ENCODE measurements at regions not wholly inside any gene's neighbourhood (a gene's known extent, or its start where the extent isn't known, plus 50 kb on each side); places are given as distances from the start of the nearest gene placed in this dataset.
A peak's percentile ranks its signal among the peaks of the same experiment; 100 is the strongest.
"Not testable (repeated sequence)": the region's sequence is repeated elsewhere in the genome, so short reads cannot be mapped to it uniquely, and the experiment has no call there.

GRCh38 chr6:74946961-74947360, 258.9 kb downstream of the COL12A1 start:
- no peak for DNase-seq

- DNase-seq: no peak
Measured at GRCh38 chr6:74942130-74942529, 263.7 kb downstream of the COL12A1 start.

GRCh38 chr6:74941424-74941823, 264.4 kb downstream of the COL12A1 start:
- no peak for DNase-seq

GRCh38 chr6:74939721-74940620, 265.9 kb downstream of the COL12A1 start:
- no peak for DNase-seq

- no peak for DNase-seq
Measured at GRCh38 chr6:74939151-74939708, 266.6 kb downstream of the COL12A1 start.

- DNase-seq: no peak
Measured at GRCh38 chr6:74937936-74938335, 267.9 kb downstream of the COL12A1 start.

GRCh38 chr6:74936886-74937285, 269.0 kb downstream of the COL12A1 start:
- DNase-seq: no peak

GRCh38 chr6:74932232-74932888, 273.5 kb downstream of the COL12A1 start:
- DNase-seq: no peak

- no peak for DNase-seq
Measured at GRCh38 chr6:74931558-74931957, 274.3 kb downstream of the COL12A1 start.

- DNase-seq: no peak
Measured at GRCh38 chr6:74928203-74928602, 277.6 kb downstream of the COL12A1 start.

- DNase-seq: no peak
Measured at GRCh38 chr6:74927299-74927698, 278.6 kb downstream of the COL12A1 start.

GRCh38 chr6:74925683-74926082, 280.2 kb downstream of the COL12A1 start:
- DNase-seq: peak; percentile 86

GRCh38 chr6:74914888-74915287, 291.0 kb downstream of the COL12A1 start:
- DNase-seq: no peak

- DNase-seq: no peak
Measured at GRCh38 chr6:74912234-74912633, 293.6 kb downstream of the COL12A1 start.

- no peak for DNase-seq
Measured at GRCh38 chr6:74902846-74903245, 303.0 kb downstream of the COL12A1 start.

- no peak for DNase-seq
Measured at GRCh38 chr6:74902089-74902488, 303.8 kb downstream of the COL12A1 start.

- DNase-seq: no peak
Measured at GRCh38 chr6:74901576-74901975, 304.3 kb downstream of the COL12A1 start.

GRCh38 chr6:74899416-74899815, 306.4 kb downstream of the COL12A1 start:
- no peak for DNase-seq

GRCh38 chr6:74892091-74892490, 313.8 kb downstream of the COL12A1 start:
- no peak for DNase-seq

- DNase-seq: no peak
Measured at GRCh38 chr6:74891349-74891831, 314.5 kb downstream of the COL12A1 start.

GRCh38 chr6:74889635-74890034, 316.2 kb downstream of the COL12A1 start:
- no peak for DNase-seq

- not testable (repeated sequence) for DNase-seq
Measured at GRCh38 chr6:74888741-74889140, 317.1 kb downstream of the COL12A1 start.

- DNase-seq: no peak
Measured at GRCh38 chr6:74879976-74880375, 325.9 kb downstream of the COL12A1 start.

GRCh38 chr6:74879234-74879633, 326.6 kb downstream of the COL12A1 start:
- no peak for DNase-seq
